ENCODE measurements at regions not wholly inside any gene's neighbourhood (a gene's known extent, or its start where the extent isn't known, plus 50 kb on each side); places are given as distances from the start of the nearest gene placed in this dataset.

DNA sequence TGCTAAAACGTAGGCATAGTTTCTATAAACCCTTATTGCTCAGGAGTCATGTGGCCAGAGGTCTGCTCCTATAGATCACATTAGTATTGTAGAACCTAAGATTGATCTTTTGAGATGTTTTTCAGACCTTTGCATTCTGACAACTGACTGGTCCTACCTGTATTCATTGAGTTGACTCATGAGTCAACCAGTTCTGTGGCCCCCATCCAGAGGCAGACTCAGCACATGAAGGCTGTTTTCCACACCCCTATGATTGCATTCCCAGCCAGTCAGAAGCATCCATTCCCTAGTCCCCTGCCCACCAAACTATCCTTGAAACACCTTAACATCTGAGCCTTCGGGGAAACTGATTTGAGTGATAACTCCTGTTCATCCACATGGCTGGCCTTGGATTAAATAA lies 451.7 kb downstream of the SIPA1L2 start:
- TF ChIP-seq, protein P1, sequence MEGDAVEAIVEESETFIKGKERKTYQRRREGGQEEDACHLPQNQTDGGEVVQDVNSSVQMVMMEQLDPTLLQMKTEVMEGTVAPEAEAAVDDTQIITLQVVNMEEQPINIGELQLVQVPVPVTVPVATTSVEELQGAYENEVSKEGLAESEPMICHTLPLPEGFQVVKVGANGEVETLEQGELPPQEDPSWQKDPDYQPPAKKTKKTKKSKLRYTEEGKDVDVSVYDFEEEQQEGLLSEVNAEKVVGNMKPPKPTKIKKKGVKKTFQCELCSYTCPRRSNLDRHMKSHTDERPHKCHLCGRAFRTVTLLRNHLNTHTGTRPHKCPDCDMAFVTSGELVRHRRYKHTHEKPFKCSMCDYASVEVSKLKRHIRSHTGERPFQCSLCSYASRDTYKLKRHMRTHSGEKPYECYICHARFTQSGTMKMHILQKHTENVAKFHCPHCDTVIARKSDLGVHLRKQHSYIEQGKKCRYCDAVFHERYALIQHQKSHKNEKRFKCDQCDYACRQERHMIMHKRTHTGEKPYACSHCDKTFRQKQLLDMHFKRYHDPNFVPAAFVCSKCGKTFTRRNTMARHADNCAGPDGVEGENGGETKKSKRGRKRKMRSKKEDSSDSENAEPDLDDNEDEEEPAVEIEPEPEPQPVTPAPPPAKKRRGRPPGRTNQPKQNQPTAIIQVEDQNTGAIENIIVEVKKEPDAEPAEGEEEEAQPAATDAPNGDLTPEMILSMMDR (IDR thresholded peaks at IDR 0.05): no peak
- no peak for TF ChIP-seq POLR2A (IDR thresholded peaks at IDR 0.05)
